ENCODE measurements at regions not wholly inside any gene's neighbourhood (a gene's known extent, or its start where the extent isn't known, plus 50 kb on each side); places are given as distances from the start of the nearest gene placed in this dataset.
A peak's percentile ranks its signal among the peaks of the same experiment; 100 is the strongest.
"Not testable (repeated sequence)": the region's sequence is repeated elsewhere in the genome, so short reads cannot be mapped to it uniquely, and the experiment has no call there.

- no TSS peak for BruUV-seq (replicated peaks)
Measured at GRCh38 chr13:21310220-21310619, 133.8 kb downstream of the MRPL57 start.

GRCh38 chr13:21314976-21315375, 138.5 kb downstream of the MRPL57 start:
- H3K4me2 ChIP-seq (ENCODE audit: low read depth, low read length); H3K9ac ChIP-seq (ENCODE audit: insufficient read depth, low read depth, low read length); intact Hi-C loops (cut with micrococcal nuclease; ENCODE audit: unreplicated experiment); DNase-seq (ENCODE audit: low spot score); POLR2A ChIA-PET; CTCF ChIA-PET (ENCODE audit: low intra/inter-chr PET ratio, low total read pairs); H3K27me3 ChIP-seq (ENCODE audit: control insufficient read depth in 1 of 2, insufficient read depth in 2 of 2, low read length in 2 of 2); H3K27ac ChIP-seq (ENCODE audit: extremely low read length, insufficient read depth, low read length); H3K4me3 ChIP-seq (replicated peaks in 1 of 3; ENCODE audit: insufficient read depth in 1 of 3, low read depth in 2 of 3, low read length in 3 of 3); H3K4me1 ChIP-seq (ENCODE audit: insufficient read depth, low read length); H2AFZ ChIP-seq (ENCODE audit: low read length); H3K79me2 ChIP-seq (ENCODE audit: insufficient read depth, low read length); H3K9me3 ChIP-seq (ENCODE audit: low read length); H3K36me3 ChIP-seq (replicated peaks in 1 of 2; ENCODE audit: control insufficient read depth in 1 of 2, insufficient read depth in 2 of 2, low read length in 2 of 2); in situ Hi-C loops (cut with HindIII; ENCODE audit: extremely low pct_ligation_motif_present, low pct_unique_long_range_greater_than_20kb); ATAC-seq; H4K20me1 ChIP-seq (ENCODE audit: insufficient read depth, low read length); BruUV-seq (replicated peaks): not testable (repeated sequence)
- FAIRE-seq = peak; percentile 12
- WGBS (ENCODE audit: low lambda C conversion rate) = 93% methylated on average over 1 of the region's 1 CpG

More at GRCh38 chr13:21310220-21310619, 133.8 kb downstream of the MRPL57 start:
- DNase-seq (ENCODE audit: low spot score) = no peak
- intact Hi-C loops (cut with micrococcal nuclease; ENCODE audit: unreplicated experiment) = no loop called here
- no peak for TF ChIP-seq PATZ1 (CRISPR knock-in tag; IDR thresholded peaks at IDR 0.05)
- no peak for TF ChIP-seq NR1H2 (CRISPR knock-in tag; IDR thresholded peaks at IDR 0.05; ENCODE audit: borderline replicate concordance, low read depth)
- no peak for TF ChIP-seq MAX (IDR thresholded peaks at IDR 0.05)
- TF ChIP-seq SNRNP70 (IDR thresholded peaks at IDR 0.05; ENCODE audit: low read depth, low read length) = no peak
- TF ChIP-seq THAP7 (CRISPR knock-in tag; IDR thresholded peaks at IDR 0.05) = no peak
- no peak for TF ChIP-seq GZF1 (CRISPR knock-in tag; IDR thresholded peaks at IDR 0.05)
- no peak for FAIRE-seq
- Histone ChIP-seq H3K36me3 (replicated peaks in 1 of 2; ENCODE audit: control insufficient read depth in 1 of 2, insufficient read depth in 2 of 2, low read length in 2 of 2) (no peaks in the 10 kb centered on the region), H3K4me3 (replicated peaks in 1 of 3; ENCODE audit: insufficient read depth in 1 of 3, low read depth in 2 of 3, low read length in 3 of 3) (no peak overlapping the region), H3K27ac (ENCODE audit: extremely low read length, insufficient read depth, low read length) (no peak overlapping the region), H3K4me1 (ENCODE audit: insufficient read depth, low read length) (peaks cover 8% of the 10 kb centered on the region), H3K79me2 (ENCODE audit: insufficient read depth, low read length) (no peaks in the 10 kb centered on the region), H3K27me3 (ENCODE audit: control insufficient read depth in 1 of 2, insufficient read depth in 2 of 2, low read length in 2 of 2) (no peaks in the 10 kb centered on the region), H3K4me2 (ENCODE audit: low read depth, low read length) (no peak overlapping the region), H3K9ac (ENCODE audit: insufficient read depth, low read depth, low read length) (no peak overlapping the region), H2AFZ (ENCODE audit: low read length) (no peak overlapping the region), H3K9me3 (ENCODE audit: low read length) (no peaks in the 10 kb centered on the region), H4K20me1 (ENCODE audit: insufficient read depth, low read length) (no peaks in the 10 kb centered on the region)
- CTCF ChIA-PET (ENCODE audit: low intra/inter-chr PET ratio, low total read pairs) = no interaction called here
- WGBS (ENCODE audit: low lambda C conversion rate) = 73% methylated on average over 3 of the region's 3 CpGs
- in situ Hi-C loops (cut with HindIII; ENCODE audit: extremely low pct_ligation_motif_present, low pct_unique_long_range_greater_than_20kb) = no loop called here
- POLR2A ChIA-PET = interaction anchor here (1.1 kb wide), 1 partner anchor 293 kb away, joined by 3 read pairs; no protein-coding TSS in a partner anchor
- no peak for ATAC-seq
